ENCODE measurements at regions not wholly inside any gene's neighbourhood (a gene's known extent, or its start where the extent isn't known, plus 50 kb on each side); places are given as distances from the start of the nearest gene placed in this dataset.

- DNase-seq, result no peak
These were observed 62.0 kb downstream of the CNGA2 start for GRCh38 chrX:151796576-151796975.

GRCh38 chrX:151801980-151802379, 67.4 kb downstream of the CNGA2 start:
- no peak for DNase-seq

GRCh38 chrX:151806967-151807540, 72.5 kb downstream of the CNGA2 start:
- no peak for DNase-seq

- no peak for DNase-seq
These were observed 78.1 kb downstream of the CNGA2 start for GRCh38 chrX:151812661-151813060.

- no peak for DNase-seq
These were observed 80.2 kb downstream of the CNGA2 start for GRCh38 chrX:151814767-151815166.

GRCh38 chrX:151815398-151815797, 80.9 kb downstream of the CNGA2 start:
- DNase-seq, result no peak

GRCh38 chrX:151816934-151817333, 82.4 kb downstream of the CNGA2 start:
- DNase-seq, result no peak

GRCh38 chrX:151818828-151819227, 84.3 kb downstream of the CNGA2 start:
- no peak for DNase-seq

GRCh38 chrX:151821226-151821625, 86.7 kb downstream of the CNGA2 start:
- DNase-seq, result no peak

GRCh38 chrX:151825007-151825406, 87.7 kb upstream of the MAGEA4 start:
- DNase-seq, result no peak

- DNase-seq, result peak; percentile 35 to 40
These were observed 86.7 kb upstream of the MAGEA4 start for GRCh38 chrX:151825925-151826485.

GRCh38 chrX:151828439-151829080, 84.1 kb upstream of the MAGEA4 start:
- DNase-seq, result no peak

GRCh38 chrX:151830911-151831310, 81.8 kb upstream of the MAGEA4 start:
- DNase-seq, result peak in 1 of 2 donors; percentile 3

GRCh38 chrX:151852294-151852693, 60.4 kb upstream of the MAGEA4 start:
- DNase-seq, result no peak

GRCh38 chrX:151854726-151855495, 57.8 kb upstream of the MAGEA4 start:
- DNase-seq, result no peak

GRCh38 chrX:151859481-151859880, 53.2 kb upstream of the MAGEA4 start:
- no peak for DNase-seq

- DNase-seq, result no peak
These were observed 51.9 kb upstream of the MAGEA4 start for GRCh38 chrX:151860827-151861226.
